ENCODE measurements at regions not wholly inside any gene's neighbourhood (a gene's known extent, or its start where the extent isn't known, plus 50 kb on each side); places are given as distances from the start of the nearest gene placed in this dataset.

DNA sequence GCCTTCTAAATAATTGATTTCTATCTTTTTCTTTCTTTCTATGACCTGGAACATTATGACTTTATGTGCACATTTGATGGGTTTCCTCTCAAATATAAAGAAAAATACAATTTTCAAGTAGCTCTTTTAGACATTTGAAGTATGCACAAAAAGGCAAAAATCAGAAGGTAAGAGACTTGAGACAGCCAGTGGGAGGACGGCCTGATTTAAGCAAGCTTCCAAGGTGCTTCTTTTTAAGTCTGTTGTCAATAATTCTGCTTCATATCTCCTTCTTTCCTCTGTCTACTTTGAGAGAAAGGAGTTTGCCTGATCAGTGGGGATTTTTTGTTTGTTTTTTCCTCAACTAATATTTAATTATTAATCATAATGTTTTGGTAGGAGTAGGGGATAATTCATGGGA is 188.2 kb upstream of the ARHGAP20 start:
- TF ChIP-seq CTCF (IDR thresholded peaks at IDR 0.05; ENCODE audit: low read length) (no peak), EZH2 (optimal IDR thresholded peaks at IDR 0.05; ENCODE audit: low read depth, low read length) (no peak), EZH2phosphoT487 (IDR thresholded peaks at IDR 0.05; ENCODE audit: low read length) (no peak)

All from MM.1S (cell line).